Suppressor macrophage (primary cell): ENCODE measurements at regions not wholly inside any gene's neighbourhood (a gene's known extent, or its start where the extent isn't known, plus 50 kb on each side); places are given as distances from the start of the nearest gene placed in this dataset.

Experiments used
- DNase-seq, 4 experiments: peaks; one replicate each; pipeline ENCODE4 v3.0.0-alpha.2; 2020 to 2022

DNA sequence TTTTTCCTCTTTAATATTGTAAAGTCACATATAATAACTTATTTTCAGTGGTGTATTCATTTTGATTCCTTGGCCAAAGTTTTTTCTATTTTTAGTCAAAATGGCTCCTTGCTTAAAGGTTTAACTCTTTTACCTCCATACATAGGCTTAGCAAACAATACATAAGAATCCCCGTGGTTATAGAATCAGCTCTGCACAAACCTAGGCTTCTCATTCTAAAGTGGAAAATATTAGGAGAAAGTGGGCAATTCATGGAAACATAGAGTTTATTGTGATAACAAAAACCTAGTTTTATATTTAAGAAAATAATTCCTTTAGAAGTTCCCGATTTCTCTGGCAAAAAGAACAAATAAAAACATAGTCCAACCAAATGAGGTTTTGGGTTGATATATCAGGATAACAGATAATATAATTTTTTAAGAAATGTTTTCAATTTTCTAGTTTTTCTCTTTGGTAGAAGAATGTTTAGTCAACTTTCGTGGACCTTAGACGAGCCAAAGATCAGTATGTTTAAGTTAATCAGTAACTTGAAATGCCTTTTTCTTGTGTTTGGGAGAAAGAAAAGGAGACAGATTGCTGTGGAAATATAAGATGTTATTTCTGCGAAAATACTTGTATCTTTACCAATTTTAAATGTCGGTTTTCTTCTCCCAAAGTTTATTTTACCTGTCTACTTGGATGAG is 93.4 kb upstream of the KLF12 start:
- no peak for DNase-seq

DNA sequence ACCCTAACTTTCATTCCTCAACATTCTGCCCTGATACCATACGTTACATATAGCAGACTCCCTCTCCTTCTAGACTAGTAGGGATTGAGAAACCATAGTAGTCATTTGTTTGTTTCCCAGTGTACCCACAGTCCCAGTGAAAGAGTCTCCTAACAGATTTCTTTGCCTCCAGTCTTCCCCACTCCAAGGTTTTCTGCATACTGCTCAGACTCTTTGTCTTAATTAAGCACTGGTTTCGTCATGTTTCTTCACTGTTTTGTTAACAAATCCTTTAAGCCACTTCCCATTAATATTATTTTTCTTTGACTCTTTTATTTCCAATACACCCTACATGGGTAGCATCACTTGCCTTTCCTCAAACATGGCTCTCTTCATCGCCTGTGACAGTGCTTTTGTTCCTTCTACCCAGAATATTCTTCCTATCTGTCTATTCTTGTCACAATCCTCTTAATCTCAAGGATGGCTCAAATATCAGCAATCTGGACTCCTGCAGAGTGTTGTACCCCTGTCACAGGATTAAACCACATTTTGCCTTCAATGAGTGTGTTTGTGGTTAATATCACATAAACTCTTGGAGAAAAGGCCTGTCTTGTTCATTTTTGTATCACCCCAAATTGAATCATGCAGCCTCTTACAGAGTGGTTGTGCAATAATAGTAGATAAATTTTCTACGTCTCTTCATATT is 92.7 kb upstream of the KLF12 start:
- no peak for DNase-seq

DNA sequence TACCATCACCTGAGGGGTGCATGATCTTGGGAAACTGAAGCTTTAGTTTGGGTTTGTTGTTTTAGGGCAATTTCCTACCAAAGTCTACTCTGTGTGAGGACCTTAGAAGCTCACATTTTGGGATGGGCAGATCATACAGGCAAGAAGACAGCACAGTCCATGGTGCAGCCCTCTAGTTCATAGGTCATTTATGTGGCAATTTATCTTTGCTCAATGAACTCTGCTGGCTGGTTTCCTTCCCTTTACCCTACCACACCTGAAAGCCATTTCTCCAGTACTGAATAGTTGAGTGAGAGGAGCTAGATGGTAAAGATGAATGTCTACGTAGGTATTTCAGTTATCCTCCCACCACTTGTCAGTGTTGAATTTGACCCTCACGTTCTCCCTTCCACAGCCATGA is 87.5 kb upstream of the KLF12 start:
- DNase-seq, result no peak

DNA sequence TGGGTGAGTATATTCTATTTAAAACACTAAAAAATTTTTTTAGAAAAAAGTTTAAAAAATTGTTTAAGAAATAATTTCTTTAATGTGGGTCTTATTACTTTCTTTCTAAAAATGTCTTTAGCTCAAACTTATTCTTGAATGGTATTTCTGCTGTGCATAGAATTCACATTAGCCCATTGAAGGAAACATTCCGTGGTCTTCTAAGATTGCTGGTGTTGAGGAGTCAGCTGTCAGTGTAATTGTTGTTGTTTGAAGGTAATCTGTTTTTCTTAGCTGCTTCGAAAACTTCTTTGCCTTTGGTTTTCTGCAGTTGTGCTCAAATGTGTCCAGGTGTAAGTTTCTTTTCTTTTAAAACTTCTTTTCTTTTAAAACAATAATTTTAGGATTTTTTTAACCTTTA is 85.4 kb upstream of the KLF12 start:
- no peak for DNase-seq

DNA sequence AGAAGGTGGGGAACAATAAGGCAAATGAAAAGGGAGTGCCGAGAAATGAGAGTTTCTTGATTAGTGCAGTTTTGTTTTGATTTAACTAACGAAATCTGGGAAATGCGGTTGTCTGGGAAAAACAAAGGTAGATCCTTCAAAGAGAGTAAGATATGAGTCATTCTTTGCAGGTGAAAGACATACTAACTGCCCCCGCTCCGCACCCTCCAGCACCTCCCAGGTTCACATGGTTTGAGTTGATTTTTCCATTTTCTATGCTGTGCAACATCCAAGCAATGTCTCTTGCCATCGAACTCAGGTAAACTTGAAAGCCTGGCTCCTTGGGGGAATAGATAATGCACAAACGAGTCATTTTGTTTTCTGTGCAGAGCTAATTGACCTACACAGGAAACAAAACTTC is 84.1 kb upstream of the KLF12 start:
- DNase-seq, result no peak

DNA sequence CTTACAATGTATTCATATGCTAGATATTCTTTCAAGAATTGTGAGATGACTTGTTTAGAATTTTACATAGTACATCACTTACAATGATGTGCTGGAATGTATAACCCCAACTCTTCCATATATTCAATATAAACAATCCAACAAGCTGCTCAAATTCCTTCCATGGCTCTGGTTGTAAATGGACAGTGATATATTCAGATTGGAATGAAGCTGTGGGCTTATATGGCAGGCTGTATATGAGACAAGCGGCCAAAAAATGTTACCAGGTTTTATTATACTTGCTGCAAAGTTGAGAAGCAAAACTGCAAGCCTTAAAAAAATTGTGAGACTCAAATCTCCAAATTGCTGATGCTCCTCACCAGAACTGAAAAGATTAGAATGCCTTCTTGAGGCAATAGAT is 83.6 kb upstream of the KLF12 start:
- no peak for DNase-seq

DNA sequence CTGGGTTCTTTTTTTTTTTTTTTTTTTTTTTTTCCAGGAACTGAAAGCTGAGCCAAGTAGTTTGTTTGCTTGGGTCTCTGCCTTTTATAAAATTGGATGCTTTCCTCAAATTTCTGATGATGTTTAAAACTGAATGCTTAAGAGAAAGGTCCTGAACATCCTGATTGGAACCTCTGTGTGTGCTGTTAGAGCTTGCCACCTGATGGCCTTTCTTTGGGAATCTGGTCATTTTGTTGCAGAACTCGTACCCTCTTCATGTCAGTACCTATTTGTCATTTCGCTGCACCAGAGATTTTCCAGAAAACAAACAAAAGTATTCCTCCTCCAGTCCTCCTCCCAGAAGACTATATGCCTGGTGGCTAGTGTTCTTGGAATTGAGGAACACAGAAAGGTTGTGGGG is 81.2 kb upstream of the KLF12 start:
- DNase-seq, result no peak

DNA sequence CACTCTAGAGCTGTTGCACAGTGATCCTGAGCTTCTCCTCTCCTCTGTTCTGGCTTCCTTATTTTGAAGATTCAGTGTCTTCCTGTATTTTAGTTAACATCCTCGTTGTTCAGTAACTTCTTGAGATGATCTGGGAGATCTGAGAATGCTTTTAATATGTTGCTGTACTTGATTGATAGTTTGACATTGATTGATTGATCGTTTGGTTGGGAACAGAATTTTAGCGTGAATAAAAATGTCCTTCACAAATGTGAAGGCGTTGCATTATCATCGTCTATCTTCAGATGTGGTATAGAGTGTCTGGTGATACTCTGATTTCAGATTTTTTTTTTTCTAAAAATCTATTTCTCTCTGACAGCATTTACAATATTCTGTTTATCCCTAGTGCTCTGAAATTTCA is 80.1 kb upstream of the KLF12 start:
- peak in 2 of 4 experiments; percentile 1 to 5 for DNase-seq

DNA sequence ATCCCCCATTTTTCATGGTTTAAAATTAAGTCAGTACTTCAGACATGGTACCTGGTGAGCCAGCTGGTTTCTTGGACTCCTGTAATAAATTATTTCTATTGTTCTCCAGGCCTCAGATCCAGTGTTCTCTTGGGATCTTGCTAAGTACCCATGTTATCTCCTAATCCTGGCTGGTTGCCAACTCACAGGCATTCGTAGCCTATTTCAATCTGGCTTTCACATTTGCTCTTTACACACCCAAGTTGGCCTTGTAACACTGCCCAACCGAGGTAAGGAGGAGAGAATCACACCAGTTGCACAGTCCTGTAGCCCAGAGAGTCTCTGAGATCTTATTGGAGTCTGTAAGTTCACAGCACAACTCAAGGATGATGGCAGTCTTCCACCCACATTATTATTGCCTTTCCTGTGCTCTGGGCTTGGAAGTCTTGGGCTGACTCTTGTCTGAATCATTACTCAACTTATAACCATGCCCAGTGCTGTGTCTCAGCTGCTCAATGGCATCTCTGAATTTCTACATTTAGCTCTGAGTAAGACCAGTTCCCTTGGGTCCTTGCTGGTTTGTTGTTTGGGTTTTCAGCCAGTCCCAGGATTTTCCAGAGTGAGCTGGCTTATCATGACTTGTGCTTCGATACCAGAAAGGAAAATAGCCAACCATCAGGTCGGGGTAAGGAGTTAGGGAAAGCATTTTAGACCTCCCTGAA is 76.6 kb upstream of the KLF12 start:
- peak in 1 of 4 experiments; percentile 6 for DNase-seq

DNA sequence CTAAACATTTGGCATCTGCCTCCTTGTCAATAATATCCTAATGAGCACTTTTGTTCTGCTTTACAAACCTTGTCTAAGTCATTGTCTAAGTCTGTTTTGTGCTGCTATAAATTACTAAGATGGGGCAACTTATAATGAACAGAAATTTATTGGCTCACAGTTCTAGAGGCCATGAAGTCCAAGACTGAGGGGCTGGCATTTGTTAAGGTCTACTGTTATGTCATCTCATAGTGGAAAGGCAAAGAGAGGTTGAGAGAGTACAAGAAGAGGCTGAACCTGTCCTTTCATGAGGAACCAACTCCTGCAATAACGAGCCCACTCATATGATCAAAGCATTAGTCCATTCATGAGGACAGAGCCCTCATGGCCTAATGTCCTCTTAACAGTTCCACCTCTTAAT is 72.7 kb upstream of the KLF12 start:
- DNase-seq, result no peak

DNA sequence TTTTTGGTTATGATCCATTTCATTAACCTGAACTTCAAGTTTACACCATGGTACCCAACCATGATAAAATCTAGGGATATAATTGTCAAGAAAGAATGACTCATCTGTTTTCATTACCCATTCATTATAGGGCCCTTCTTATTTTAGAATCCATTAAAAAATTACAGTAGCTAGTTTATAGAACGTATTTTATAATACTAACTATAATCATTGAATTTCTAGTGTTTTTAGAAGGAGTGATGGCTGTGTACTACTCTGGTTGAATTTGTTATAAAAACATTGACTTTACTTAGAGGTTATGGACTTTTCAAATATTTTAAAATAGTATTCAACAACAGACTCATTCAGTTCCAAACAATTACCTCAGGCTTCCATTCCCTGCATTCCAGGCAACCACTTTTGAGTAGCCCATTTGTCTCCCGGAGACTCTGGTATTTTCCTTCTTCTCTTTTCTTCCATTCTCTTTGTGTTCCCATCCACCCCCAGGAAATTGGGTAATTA is 71.9 kb upstream of the KLF12 start:
- no peak for DNase-seq

DNA sequence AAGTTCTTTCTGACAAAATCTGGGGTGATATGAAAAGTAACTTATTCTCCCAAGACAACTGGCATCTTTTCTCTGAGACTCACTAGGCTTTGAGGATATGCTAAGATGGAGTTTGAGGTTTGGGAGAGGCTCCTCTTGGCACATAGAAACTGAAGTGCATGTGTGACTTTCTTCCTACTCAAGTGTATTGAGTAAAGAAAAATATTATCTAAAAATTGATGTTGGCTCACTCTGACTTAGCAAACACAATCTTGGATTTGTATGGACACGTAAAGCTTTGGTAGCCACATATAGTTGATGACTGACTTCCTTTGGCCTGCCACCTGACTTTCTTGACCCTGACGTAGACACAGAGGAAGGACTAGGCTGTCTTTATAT is 71.1 kb upstream of the KLF12 start:
- DNase-seq, result no peak

DNA sequence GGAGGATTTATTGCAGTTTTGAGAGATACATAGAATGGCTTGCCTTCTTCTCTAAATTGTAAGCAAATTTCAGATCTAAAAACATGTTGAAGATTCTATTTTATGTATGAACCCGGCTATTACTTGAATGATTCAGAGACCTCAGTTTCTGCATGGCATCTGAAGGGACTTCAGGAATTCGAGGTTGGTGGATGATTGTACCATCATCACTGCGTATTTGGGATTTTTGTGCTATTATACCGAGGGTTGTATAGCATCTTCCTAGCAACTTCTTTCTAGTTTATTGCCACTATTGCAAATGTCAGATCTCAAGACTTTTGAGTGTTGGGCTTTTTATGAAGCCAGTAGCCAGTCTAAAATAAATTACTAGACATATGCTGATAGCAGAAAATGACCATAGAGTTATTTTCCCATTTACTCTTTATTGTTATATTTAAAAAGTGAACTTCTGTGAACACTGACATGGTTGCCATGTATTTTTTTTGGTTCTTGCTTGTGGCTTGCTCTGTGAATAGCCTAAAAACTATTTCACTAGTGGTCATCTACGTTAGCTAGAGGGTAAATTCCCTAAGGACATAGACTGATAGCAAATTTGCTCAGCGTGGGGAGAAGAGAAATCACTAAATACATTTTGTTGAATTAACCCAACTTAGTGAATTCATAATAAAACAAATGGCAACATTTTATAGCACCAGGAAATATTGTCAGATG is 70.6 kb upstream of the KLF12 start:
- DNase-seq, result no peak

DNA sequence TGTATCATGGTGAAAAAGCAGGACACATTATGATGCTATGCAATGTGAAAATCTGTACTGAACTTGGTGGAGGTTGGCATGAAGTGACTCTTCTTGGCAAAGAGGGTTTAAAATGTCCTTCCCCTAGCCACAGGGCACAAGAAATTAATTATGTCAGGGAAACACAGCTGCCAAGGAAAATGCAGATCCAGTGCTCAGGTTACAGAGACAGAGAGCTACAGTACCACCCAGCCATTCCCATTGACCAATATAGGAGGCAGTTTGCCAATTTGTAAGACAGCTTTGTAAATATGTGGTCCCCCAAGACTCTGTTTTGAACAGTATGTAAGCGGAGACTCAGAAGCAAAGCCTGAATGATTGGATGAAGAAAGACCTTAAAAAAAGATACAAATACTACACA is 69.4 kb upstream of the KLF12 start:
- no peak for DNase-seq

DNA sequence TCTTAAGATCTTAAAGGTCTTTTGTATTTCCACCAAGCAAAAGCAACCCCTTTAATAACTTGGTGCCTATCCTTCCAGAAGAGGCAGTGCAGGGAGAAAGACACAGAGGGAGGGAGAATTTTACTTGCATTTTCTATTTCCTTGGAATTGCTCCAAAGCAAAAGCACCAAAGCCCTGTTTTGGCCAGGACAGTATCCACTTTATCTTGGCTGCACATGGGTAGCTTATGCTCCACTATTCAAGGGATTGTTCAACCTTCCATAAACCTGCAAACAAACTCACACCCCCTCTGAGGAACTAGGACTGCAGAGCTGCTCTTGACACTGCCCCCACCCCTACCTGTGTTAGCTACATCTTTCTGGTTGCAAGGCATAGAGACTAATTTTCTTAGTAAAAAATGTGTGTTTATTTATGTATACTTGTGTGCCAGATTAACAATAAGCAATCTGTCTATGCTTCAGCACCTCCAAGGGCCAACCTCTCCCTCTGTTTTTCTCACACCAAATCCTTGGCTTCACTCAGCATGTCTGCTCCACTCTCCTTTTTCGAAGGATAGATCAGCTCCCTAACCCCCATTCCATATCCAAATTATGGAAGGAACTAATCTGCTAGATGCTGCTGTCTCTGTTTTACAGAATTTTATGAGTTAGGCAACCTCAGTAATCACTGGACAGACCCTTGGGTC is 68.1 kb upstream of the KLF12 start:
- DNase-seq, result no peak

DNA sequence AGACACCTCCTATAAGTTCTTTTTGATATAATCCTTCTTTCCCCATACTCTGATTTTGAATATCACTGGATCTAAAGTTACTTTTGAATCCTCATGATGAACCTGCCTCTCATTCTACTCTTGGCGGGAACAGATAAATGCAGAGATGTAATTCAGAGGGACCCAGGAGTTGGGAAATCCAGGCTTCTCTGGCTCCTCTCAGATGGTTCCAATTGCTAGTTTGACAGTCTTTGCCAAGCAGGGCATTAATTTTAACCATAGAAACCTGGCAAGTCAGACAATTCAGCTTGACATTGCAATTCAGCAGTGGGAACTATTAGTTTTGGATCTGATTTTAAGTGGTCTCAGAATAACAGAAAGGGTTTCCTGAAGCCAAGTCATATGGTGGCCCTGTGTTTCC is 67.3 kb upstream of the KLF12 start:
- no peak for DNase-seq

DNA sequence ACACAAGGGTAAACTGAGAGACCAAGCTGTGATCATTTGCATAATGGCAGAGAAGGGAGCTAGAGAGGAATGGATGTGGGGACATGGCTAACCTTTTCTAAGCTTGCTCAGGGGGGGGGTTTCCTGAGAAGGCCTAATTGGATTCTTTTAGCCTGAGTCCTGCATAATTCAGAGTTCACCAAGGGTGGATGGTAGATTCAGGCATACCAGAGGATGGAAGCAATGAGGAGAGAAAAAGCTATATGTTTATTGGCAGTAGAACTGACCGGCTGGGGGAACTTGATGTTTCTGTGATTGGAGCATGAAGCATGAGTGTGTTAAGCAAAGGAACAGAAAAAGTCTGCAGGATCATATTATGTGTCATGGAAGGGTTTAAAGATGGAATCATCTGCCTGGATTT is 65.9 kb upstream of the KLF12 start:
- no peak for DNase-seq

DNA sequence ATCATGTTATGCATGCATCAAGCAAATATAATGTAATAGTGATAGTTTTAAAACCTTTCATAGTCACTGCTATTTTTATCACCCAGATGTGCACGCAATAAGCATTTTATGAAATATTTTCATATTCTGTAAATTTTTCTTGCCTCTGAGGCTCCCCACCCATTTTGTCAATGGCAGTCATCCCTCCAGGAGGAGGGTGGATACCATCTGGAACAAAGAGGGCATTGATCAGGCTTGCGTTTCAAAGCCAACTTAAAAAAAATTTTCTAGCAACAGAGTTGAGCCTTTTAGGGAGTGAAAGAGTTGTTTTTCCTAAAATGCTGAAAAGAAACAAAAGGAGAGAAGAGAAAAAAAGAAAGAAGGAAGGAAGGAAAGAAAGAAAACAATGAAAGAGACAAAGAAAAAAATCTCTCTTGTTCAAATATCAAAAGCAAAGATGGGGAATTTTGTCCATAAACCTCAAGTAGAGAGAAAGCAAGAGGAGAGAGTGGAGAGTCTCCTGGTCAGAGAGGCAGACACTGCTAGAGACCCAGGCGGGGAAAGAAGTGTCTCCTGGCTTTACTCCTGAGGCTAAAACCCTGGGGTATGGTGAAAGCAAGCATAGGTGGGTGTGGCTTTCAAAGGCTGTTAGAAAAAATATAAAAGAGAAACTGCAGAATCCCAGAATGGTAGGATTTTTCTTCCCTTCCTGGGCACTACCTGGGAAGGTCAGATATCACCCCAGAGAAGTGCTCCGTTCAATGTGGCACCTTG is 63.6 kb upstream of the KLF12 start:
- no peak for DNase-seq

DNA sequence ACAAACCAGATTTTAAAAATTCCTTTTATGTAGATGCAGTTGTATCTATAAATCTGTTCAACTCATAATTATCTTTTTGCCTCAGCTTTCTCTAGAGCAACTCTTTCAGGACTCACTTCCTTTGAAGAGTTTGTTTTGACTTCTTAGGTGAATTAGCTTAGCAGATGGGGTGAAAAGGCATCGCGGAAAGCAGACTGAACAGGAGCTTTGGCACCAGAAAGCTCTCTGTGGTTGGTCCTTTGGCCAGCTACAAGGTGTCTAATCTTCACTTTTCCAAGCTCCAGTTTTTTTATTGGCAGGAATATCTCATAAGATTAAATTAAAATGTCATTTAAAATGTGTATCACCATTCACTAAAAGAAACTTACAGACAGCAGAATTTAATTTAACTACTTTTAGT is 60.6 kb upstream of the KLF12 start:
- no peak for DNase-seq

DNA sequence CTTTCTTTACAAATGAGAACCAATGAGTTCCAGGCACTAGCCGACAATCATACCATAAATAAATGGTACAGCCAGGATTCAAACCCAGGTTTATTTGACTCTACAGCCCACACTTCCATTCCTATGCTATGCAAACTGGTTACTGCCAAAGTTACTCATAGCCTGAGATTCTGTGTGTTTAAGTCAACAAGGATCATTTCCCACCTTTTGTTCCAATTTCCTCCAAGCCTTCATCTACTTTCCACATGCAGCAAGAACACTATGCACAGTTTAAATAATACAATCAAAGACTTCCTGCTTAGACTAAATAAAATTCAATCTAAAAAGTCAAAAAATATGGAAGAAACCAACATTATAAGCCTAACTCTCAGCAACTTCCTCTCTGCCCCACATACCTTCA is 59.2 kb upstream of the KLF12 start:
- DNase-seq, result no peak

DNA sequence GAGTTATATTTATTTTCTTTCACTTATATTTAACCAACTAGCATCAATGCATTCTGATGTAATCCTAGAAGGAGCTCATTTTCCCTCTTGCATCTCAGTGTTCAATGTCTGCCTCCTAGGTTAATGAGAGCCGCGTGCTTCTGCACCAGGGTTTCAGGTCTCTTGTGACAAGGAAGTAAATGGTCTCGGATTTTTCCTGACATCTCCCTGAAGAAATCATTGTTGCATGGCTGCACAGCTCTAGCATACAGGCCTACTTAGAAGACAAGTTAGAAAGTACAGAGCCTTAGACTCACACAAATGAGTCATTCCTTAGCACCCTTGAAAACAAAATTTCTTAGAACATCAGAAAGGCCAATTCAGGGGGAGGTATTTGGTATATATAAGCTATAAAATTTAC is 57.2 kb upstream of the KLF12 start:
- no peak for DNase-seq

DNA sequence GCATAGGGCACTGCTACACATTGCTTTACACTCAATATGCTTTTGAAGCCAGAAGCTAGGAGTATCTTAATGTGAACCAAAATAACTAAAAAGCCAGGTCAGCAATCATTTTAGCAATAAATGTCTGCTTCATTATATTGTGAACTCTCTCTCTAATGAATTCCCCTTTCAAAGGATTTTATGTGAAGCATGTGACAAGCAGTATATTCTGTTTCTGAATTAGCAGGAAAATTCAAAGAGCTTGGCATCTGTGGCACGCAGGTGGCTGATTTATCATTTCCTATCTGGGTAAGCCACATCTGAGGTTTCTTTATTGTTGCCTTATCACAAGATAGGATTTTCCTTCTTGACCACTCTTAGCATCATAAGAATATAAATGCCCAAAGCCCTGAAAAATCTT is 56.8 kb upstream of the KLF12 start:
- DNase-seq, result no peak
